ENCODE measurements at regions not wholly inside any gene's neighbourhood (a gene's known extent, or its start where the extent isn't known, plus 50 kb on each side); places are given as distances from the start of the nearest gene placed in this dataset.
"Not testable (repeated sequence)": the region's sequence is repeated elsewhere in the genome, so short reads cannot be mapped to it uniquely, and the experiment has no call there.

DNA sequence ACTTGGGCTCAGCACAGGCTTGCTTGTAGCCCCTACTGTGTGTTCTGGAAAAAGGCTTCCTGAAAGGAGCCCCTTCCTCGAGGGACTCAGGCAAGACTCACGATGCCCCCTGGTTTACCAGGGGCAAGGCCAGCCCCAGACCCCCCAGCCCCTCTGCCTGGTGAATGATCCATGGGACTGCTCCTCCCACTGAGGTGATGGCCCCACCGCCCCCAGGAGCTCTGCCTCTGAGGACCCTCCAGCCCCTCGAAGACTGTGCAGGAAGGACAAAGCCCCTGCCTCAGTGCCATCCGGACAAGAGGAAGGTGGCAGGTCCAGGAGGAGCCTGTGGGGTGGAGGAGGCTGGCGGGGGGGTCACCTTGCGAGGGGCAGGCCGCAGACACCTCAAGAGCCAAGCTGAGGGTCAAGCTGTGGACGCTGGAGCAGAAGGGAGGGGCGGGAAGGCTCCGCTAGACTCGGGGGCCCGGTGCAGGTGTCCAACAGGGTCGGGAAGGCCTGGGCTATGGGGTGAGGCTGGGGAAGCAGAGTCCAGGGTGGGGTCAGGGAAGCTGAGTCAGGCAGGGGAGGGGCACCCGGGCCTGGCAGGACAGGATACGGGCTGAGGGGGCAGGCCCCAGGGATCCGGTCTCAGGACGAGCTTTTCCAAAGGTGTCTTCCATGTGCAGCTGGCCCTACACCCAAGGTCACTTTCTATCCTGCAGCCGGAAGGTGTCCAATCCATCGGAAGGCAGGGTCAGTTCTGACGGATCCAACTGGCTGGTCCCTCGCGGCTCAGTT, 64.9 kb upstream of the LRPAP1 start:
- H3K27ac Mint-ChIP-seq, H3K9me3 Mint-ChIP-seq, H3K4me3 Mint-ChIP-seq, H3K4me1 Mint-ChIP-seq, H3K36me3 Mint-ChIP-seq, DNase-seq: not testable (repeated sequence)
- peaks cover 5 to 15% (median 9%) of the 10 kb centered on the region in 3 donors for H3K27me3 Mint-ChIP-seq (ENCODE audit: low read depth in 3 of 3)

- H3K4me1 Mint-ChIP-seq, H3K9me3 Mint-ChIP-seq, H3K36me3 Mint-ChIP-seq, DNase-seq, H3K4me3 Mint-ChIP-seq, H3K27ac Mint-ChIP-seq: not testable (repeated sequence)
- H3K27me3 Mint-ChIP-seq (ENCODE audit: low read depth in 3 of 3), result peaks cover 4 to 17% (median 12%) of the 10 kb centered on the region in 3 donors
These were observed 63.5 kb upstream of the LRPAP1 start for GRCh38 chr4:3595627-3596291.

- not testable (repeated sequence) for H3K9me3 Mint-ChIP-seq, H3K27ac Mint-ChIP-seq, DNase-seq, H3K36me3 Mint-ChIP-seq, H3K4me3 Mint-ChIP-seq, H3K4me1 Mint-ChIP-seq
- H3K27me3 Mint-ChIP-seq (ENCODE audit: low read depth in 3 of 3), result peaks cover 3 to 17% (median 12%) of the 10 kb centered on the region in 3 donors
These were observed 62.5 kb upstream of the LRPAP1 start for GRCh38 chr4:3594751-3595150.

- H3K27ac Mint-ChIP-seq, H3K9me3 Mint-ChIP-seq, H3K4me3 Mint-ChIP-seq, DNase-seq, H3K4me1 Mint-ChIP-seq, H3K36me3 Mint-ChIP-seq: not testable (repeated sequence)
- peaks cover 5 to 20% (median 7%) of the 10 kb centered on the region in 3 donors for H3K27me3 Mint-ChIP-seq (ENCODE audit: low read depth in 3 of 3)
These were observed 58.0 kb upstream of the LRPAP1 start for GRCh38 chr4:3589946-3590924.

DNA sequence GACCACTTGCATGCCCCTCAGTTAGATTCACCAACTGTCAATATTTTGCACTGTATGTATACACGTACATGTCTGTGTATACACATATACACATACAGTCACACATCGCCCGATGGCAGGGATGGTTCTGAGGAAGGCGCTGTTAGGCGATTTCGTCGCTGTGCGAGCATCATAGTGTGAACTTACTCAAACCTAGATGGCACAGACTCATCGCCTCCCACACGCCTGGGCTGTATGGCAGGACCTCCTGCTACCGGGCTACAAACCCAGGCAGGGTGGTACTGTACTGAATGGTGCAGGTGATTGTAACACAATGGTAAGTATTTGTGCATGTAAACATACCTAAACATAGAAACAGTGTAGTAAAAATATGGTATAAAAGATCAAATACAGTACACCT, 57.2 kb upstream of the LRPAP1 start:
- H3K4me1 Mint-ChIP-seq, H3K4me3 Mint-ChIP-seq, H3K9me3 Mint-ChIP-seq, H3K36me3 Mint-ChIP-seq, H3K27ac Mint-ChIP-seq, DNase-seq: not testable (repeated sequence)
- peaks cover 3 to 17% (median 5%) of the 10 kb centered on the region in 3 donors for H3K27me3 Mint-ChIP-seq (ENCODE audit: low read depth in 3 of 3)

DNA sequence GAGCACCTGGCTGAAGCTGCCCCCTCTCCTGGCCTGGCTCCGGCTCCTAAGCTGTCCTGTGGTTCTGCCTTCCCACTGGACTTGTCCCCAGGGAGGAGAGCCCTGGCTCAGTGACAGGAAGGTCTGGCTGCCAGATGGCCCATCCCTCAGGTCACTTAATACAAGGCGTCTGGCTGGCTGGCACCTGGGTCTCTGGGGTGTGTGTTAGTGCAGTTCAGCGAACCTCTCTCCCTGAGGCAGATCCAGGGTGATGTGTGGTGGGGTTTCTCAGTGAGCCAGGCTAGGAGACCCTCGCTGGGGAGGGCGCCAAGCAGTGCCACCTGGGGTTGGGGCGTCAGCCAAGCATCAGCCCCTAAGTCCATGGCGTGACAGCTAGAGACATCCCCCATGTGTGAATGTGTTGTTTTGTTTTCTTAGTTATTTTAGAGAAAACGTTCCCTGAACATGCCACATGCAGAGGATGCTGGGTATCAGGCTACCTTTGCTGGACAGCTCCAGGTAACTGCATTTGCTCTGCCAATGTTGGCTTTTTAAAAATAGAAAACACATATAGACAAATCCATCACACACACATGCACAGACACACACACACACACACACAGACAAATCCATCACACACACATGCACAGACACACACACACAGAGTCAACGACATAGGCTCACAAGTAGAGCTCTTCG, 56.4 kb upstream of the LRPAP1 start:
- H3K27ac Mint-ChIP-seq, H3K4me1 Mint-ChIP-seq, H3K36me3 Mint-ChIP-seq, H3K4me3 Mint-ChIP-seq, H3K9me3 Mint-ChIP-seq, DNase-seq: not testable (repeated sequence)
- H3K27me3 Mint-ChIP-seq (ENCODE audit: low read depth in 3 of 3), result peaks cover 3 to 13% (median 5%) of the 10 kb centered on the region in 3 donors

GRCh38 chr4:3586596-3586995, 54.4 kb upstream of the LRPAP1 start:
- H3K4me3 Mint-ChIP-seq; H3K4me1 Mint-ChIP-seq; H3K36me3 Mint-ChIP-seq; DNase-seq; H3K9me3 Mint-ChIP-seq; H3K27ac Mint-ChIP-seq; H3K27me3 Mint-ChIP-seq (ENCODE audit: low read depth in 3 of 3): not testable (repeated sequence)

DNA sequence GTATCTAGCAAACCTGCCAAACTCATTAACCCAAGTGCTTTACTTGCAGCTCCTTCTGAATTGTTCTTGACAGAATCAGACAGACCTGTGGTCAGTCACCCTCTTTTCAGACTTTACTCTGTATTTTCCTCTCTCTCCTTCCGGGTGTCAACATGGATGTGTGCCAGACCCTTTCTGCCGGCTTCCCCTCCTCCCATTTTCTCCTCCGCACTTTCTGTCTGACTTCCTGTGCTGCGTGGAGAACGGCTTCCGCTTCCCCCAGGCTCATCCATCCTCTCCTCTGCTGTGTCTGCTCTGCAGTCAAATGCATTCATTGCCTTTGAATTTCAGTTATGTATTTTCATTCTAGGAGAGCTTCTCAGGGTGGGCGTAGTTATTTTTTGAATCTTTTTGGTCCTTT, 53.3 kb upstream of the LRPAP1 start:
- not testable (repeated sequence) for H3K4me1 Mint-ChIP-seq; H3K27me3 Mint-ChIP-seq (ENCODE audit: low read depth in 3 of 3); H3K27ac Mint-ChIP-seq; H3K36me3 Mint-ChIP-seq; H3K9me3 Mint-ChIP-seq; DNase-seq
- peak overlapping the region in 3 of 5 donors; percentile 12 to 46 (median 26) for H3K4me3 Mint-ChIP-seq

DNA sequence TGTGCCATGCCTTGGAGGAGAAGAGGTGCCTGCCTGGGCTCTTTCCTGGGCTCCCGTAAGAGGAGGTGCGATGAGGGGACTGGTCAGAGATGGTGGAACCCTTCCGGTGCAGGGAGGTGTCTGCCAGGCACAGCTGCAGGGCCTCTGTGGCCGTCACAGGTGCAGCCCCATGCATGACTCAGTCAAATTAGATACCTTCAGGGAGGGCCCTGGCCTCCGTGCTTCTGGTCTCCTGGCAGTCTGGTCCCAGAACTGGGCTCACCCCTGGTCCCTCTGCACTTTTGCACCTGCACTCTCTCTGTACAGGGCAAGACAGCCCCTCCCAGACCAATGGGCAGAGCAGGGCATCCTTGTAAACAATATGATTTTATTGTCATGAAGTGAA, 49.9 kb upstream of the LRPAP1 start:
- Mint-ChIP-seq H3K27ac (no peak overlapping the region), H3K4me1 (peaks cover 3 to 5% of the 10 kb centered on the region in 2 donors), H3K27me3 (ENCODE audit: low read depth in 3 of 3) (peaks cover 0 to 6% (median 0%) of the 10 kb centered on the region in 3 donors), H3K36me3 (no peaks in the 10 kb centered on the region), H3K4me3 (no peak overlapping the region), H3K9me3 (no peaks in the 10 kb centered on the region)
- DNase-seq, result no peak

Measured in immature natural killer cell (primary cell).